Keratinocyte (primary cell): ENCODE measurements at regions not wholly inside any gene's neighbourhood (a gene's known extent, or its start where the extent isn't known, plus 50 kb on each side); places are given as distances from the start of the nearest gene placed in this dataset.

Source experiments
- DNase-seq: peaks from one replicate; pipeline ENCODE4 v3.0.0-alpha.2; 2011; ENCODE audit warnings: low read depth, missing footprints, low spot score
- FAIRE-seq: peaks from 2 replicates; lab custom pipeline; 2011; peaks lifted over from hg19 to GRCh38; lab: Jason Lieb, UNC
- H2AFZ ChIP-seq: 2 replicates; pipeline ENCODE4 v1.6.0; 2012; ENCODE audit warnings: low read length, control low read depth, inconsistent platforms; ENCODE audit not compliant: control insufficient read depth
- H3K27ac ChIP-seq: 2 replicates; pipeline ENCODE4 v1.5.1; 2011; ENCODE audit warnings: low read length; ENCODE audit not compliant: control insufficient read depth, insufficient read depth
- H3K27me3 ChIP-seq: 3 replicates; pipeline ENCODE4 v1.6.0; 2011; ENCODE audit warnings: low read length; ENCODE audit not compliant: control insufficient read depth, insufficient read depth; ENCODE audit errors: extremely low read depth
- H3K36me3 ChIP-seq, 2 experiments: 2 replicates in 1 of 2; 3 replicates in 1 of 2; pipeline ENCODE4 v1.5.1; 2011; ENCODE audit warnings: low read length in 2 of 2, mild to moderate bottlenecking in 1 of 2; ENCODE audit not compliant: control insufficient read depth in 2 of 2, insufficient read depth in 2 of 2; ENCODE audit errors: extremely low read depth in 1 of 2
- H3K4me1 ChIP-seq: 3 replicates; pipeline ENCODE4 v1.5.1; 2011; ENCODE audit warnings: low read length; ENCODE audit not compliant: control insufficient read depth, insufficient read depth; ENCODE audit errors: extremely low read depth
- H3K4me2 ChIP-seq: 3 replicates; pipeline ENCODE4 v1.6.0; 2011; ENCODE audit warnings: low read depth, low read length; ENCODE audit not compliant: control insufficient read depth, insufficient read depth; ENCODE audit errors: extremely low read depth
- H3K4me3 ChIP-seq, 3 experiments: fragments of 200-600 bp in 1 of 3; sonication (generic) in 1 of 3; 2 replicates in 2 of 3; 3 replicates in 1 of 3; pipeline ENCODE4 v1.5.1; 2011 to 2016; ENCODE audit warnings: low read length in 3 of 3, mild to moderate bottlenecking in 3 of 3, control low read depth in 2 of 3, inconsistent platforms in 1 of 3, low read depth in 1 of 3, mixed read lengths in 1 of 3, mixed run types in 1 of 3, moderate library complexity in 1 of 3; ENCODE audit not compliant: control insufficient read depth in 2 of 3, insufficient read depth in 2 of 3; ENCODE audit errors: extremely low read depth in 1 of 3
- H3K79me2 ChIP-seq: 2 replicates; pipeline ENCODE4 v1.6.0; 2012; ENCODE audit warnings: low read length; ENCODE audit not compliant: control insufficient read depth, insufficient read depth
- H3K9ac ChIP-seq: 3 replicates; pipeline ENCODE4 v1.6.0; 2011; ENCODE audit warnings: low read length; ENCODE audit not compliant: control insufficient read depth, insufficient read depth; ENCODE audit errors: extremely low read depth
- H3K9me1 ChIP-seq: 3 replicates; pipeline ENCODE4 v1.6.0; 2011; ENCODE audit warnings: low read length; ENCODE audit not compliant: control insufficient read depth, insufficient read depth; ENCODE audit errors: extremely low read depth
- H3K9me3 ChIP-seq: 2 replicates; pipeline ENCODE4 v1.5.1; 2012; ENCODE audit warnings: low read depth, low read length; ENCODE audit not compliant: control insufficient read depth
- H4K20me1 ChIP-seq: 3 replicates; pipeline ENCODE4 v1.6.0; 2011; ENCODE audit warnings: low read length; ENCODE audit not compliant: control insufficient read depth, insufficient read depth; ENCODE audit errors: extremely low read depth
- CTCF ChIP-seq, 3 experiments: IDR thresholded peaks in 1 of 3; conservative IDR thresholded peaks in 1 of 3; optimal IDR thresholded peaks in 1 of 3; 2 replicates in 2 of 3; 3 replicates in 1 of 3; pipeline versions ENCODE3 to v1.5.1; 2011; ENCODE audit warnings: low read length in 3 of 3, mild to moderate bottlenecking in 3 of 3, moderate library complexity in 2 of 3, control low read depth in 1 of 3, inconsistent platforms in 1 of 3; ENCODE audit not compliant: insufficient read depth in 2 of 3; ENCODE audit errors: extremely low read depth in 1 of 3
- EZH2 ChIP-seq: IDR thresholded peaks from one replicate; pipeline ENCODE4 v1.6.1; 2012; ENCODE audit warnings: inconsistent platforms, mild to moderate bottlenecking, low read length, moderate library complexity
- dilution Hi-C: fragments of 300-500 bp; cut with MboI; formaldehyde crosslinking; loops from one replicate; pipeline ENCODE4 v1.7.0; 2020; ENCODE audit warnings: low sequenced_read_pairs; ENCODE audit not compliant: extremely low pct_ligation_motif_present

DNA sequence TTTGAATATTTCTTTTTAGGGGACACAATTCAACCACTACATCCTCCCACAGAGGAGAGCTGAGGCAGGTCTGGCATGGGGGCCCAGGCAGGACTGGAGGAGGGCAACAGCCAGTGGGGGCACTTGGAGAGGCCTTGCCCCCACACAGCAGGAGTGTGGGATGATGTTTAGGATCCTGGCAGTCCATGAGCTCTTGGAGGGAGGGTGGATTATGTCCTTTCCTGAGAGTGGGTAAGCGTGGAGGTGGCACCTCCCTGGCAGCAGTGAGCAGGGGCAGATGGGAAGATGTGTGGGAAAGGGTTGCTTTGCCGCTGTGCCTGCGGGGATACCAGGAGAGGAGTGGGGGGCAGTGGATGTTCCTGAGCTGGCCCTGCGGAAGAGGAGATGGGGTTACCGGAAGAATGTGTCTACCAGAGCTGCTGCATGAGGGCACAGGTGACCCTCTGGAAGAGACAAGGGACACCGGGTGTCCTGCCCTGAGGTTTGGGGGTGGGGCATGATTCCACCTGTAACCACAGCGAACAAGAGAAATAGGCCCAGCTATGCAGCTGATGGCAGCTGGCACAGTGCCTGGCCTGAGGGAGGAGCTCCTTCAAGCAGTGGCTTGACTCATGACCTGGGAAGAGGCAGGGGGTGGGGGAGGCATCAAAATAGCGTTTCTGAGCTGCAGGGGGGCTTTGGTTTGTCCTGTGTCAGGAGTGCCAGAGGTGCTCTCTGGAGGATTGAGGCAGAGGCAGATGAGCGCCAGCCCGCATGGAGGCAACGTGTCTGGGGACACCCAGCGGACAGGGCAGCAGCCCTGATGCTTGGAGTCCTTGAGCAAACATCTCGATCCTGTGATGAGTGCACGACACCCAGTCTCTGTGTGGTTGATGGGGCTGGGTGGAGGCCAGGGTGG, 123.9 kb upstream of the TMPRSS2 start:
- FAIRE-seq (peak; percentile 88), DNase-seq (no peak)
- Histone ChIP-seq H3K4me1 (peaks cover 53% of the 10 kb centered on the region), H3K9me1 (no peaks in the 10 kb centered on the region), H4K20me1 (no peaks in the 10 kb centered on the region), H3K9ac (peak overlapping the region; percentile 62), H3K4me3 (no peak overlapping the region), H3K27ac (peak overlapping the region; percentile 69), H3K4me2 (peak overlapping the region; percentile 61), H3K9me3 (no peaks in the 10 kb centered on the region), H3K79me2 (no peaks in the 10 kb centered on the region), H2AFZ (no peak overlapping the region), H3K36me3 (no peaks in the 10 kb centered on the region), H3K27me3 (no peaks in the 10 kb centered on the region)
- TF ChIP-seq EZH2 (no peak), CTCF (optimal IDR thresholded peaks at IDR 0.05 in 1 of 3, IDR thresholded peaks at IDR 0.05 in 1 of 3, conservative IDR thresholded peaks at IDR 0.05 in 1 of 3; ENCODE audit: extremely low read depth in 1 of 3, insufficient read depth in 2 of 3, low read length in 3 of 3) (no peak)
- dilution Hi-C loops = no loop called here

GRCh38 chr21:41630917-41631316, 123.0 kb upstream of the TMPRSS2 start:
- H3K4me1 ChIP-seq = peaks cover 53% of the 10 kb centered on the region
- no peaks in the 10 kb centered on the region for H4K20me1 ChIP-seq
- DNase-seq = no peak
- dilution Hi-C loops = no loop called here
- no peaks in the 10 kb centered on the region for H3K79me2 ChIP-seq
- H3K9ac ChIP-seq = peak overlapping the region; percentile 62
- no peak overlapping the region for H3K4me3 ChIP-seq
- H3K27me3 ChIP-seq = no peaks in the 10 kb centered on the region
- no peaks in the 10 kb centered on the region for H3K9me1 ChIP-seq
- TF ChIP-seq EZH2 = no peak
- no peak for TF ChIP-seq CTCF (optimal IDR thresholded peaks at IDR 0.05 in 1 of 3, IDR thresholded peaks at IDR 0.05 in 1 of 3, conservative IDR thresholded peaks at IDR 0.05 in 1 of 3; ENCODE audit: extremely low read depth in 1 of 3, insufficient read depth in 2 of 3, low read length in 3 of 3)
- H3K4me2 ChIP-seq = no peak overlapping the region
- no peak for FAIRE-seq
- no peaks in the 10 kb centered on the region for H3K36me3 ChIP-seq
- H2AFZ ChIP-seq = no peak overlapping the region
- H3K9me3 ChIP-seq = no peaks in the 10 kb centered on the region
- H3K27ac ChIP-seq = peak overlapping the region; percentile 69
